Heart left ventricle (tissue), 16 donors: ENCODE measurements at regions not wholly inside any gene's neighbourhood (a gene's known extent, or its start where the extent isn't known, plus 50 kb on each side); places are given as distances from the start of the nearest gene placed in this dataset.
A peak's percentile ranks its signal among the peaks of the same experiment; 100 is the strongest.
"Not testable (repeated sequence)": the region's sequence is repeated elsewhere in the genome, so short reads cannot be mapped to it uniquely, and the experiment has no call there.

Experiments used
- ATAC-seq, 4 donors: fragments of 200-7000 bp; cut with Tn5 transposase; one replicate each; pipeline ENCODE4 v1.9.1; 2020 to 2022; ENCODE audit warnings: moderate library complexity in 4 of 4, mild to moderate bottlenecking in 3 of 4, moderate number of reproducible peaks in 1 of 4
- DNase-seq, 5 donors: peaks; one replicate each; pipeline ENCODE4 v3.0.0-alpha.2; 2020
- H3K27ac ChIP-seq, 12 donors: fragments of 200-600 bp; sonication (generic) in 4 of 12; one replicate each; pipeline versions ENCODE4 v1.5.0 to v1.8.0; 2016 to 2022; ENCODE audit warnings: mild to moderate bottlenecking in 2 of 12
- H3K27me3 ChIP-seq, 9 donors: fragments of 200-600 bp; sonication (generic) in 2 of 9; one replicate each; pipeline versions ENCODE4 v1.5.1 to v1.8.0; 2016 to 2022; ENCODE audit warnings: mild to moderate bottlenecking in 3 of 9
- H3K36me3 ChIP-seq, 9 donors: fragments of 200-600 bp; sonication (generic) in 2 of 9; one replicate each; pipeline versions ENCODE4 v1.5.0 to v1.8.0; 2018 to 2022; ENCODE audit warnings: mild to moderate bottlenecking in 2 of 9
- H3K4me1 ChIP-seq, 12 donors: fragments of 200-600 bp; sonication (generic) in 4 of 12; one replicate each; pipeline versions ENCODE4 v1.5.0 to v1.8.0; 2016 to 2022; ENCODE audit warnings: mild to moderate bottlenecking in 3 of 12
- H3K4me3 ChIP-seq, 12 donors: fragments of 200-600 bp; sonication (generic) in 4 of 12; one replicate each; pipeline versions ENCODE4 v1.5.0 to v1.8.0; 2017 to 2022; ENCODE audit warnings: mild to moderate bottlenecking in 9 of 12, moderate library complexity in 4 of 12
- H3K9me3 ChIP-seq, 12 donors: fragments of 200-600 bp; sonication (generic) in 4 of 12; one replicate each; pipeline versions ENCODE4 v1.5.0 to v1.8.0; 2016 to 2022; ENCODE audit warnings: mild to moderate bottlenecking in 1 of 12
- CTCF ChIP-seq, 12 donors: fragments of 200-600 bp; sonication (generic) in 4 of 12; IDR thresholded peaks; one replicate each; pipeline versions ENCODE4 v1.5.0 to v1.8.0; 2018 to 2022; ENCODE audit warnings: antibody characterized with exemption in 12 of 12, mild to moderate bottlenecking in 5 of 12
- POLR2A ChIP-seq, 2 donors: fragments of 450-650 bp; IDR thresholded peaks; one replicate each; pipeline ENCODE4 v1.6.1; 2017; ENCODE audit warnings: antibody characterized with exemption in 2 of 2, mild to moderate bottlenecking in 2 of 2, moderate library complexity in 2 of 2
- WGBS, 4 donors: extraction: QIAGEN DNeasy Blood & Tissue Kit in 2 of 4; methylation state at CpG; one replicate each; pipeline versions ENCODE4 v1.1.5 to v1.1.7; 2013 to 2018; 5-methylcytosine and 5-hydroxymethylcytosine counted together
- intact Hi-C, 10 donors: fragments of 100-400 bp; cut with DNase I; formaldehyde crosslinking; loops; one replicate each; pipeline versions ENCODE4 v1.11.1 to v1.14.2; 2022
- donor health status: ischemic (EF 13 %, LVEDD 7.1; RV severe dilation, severe dysfunction).
- donor health status: healthy with polysubstance abuse.
- donor health status: DM: no; HTN: yes; CAD: no.
- donor health status: DM: no; HTN: no; CAD: no.
- donor health status: ischemic (EF 25% LVEDD 6.9; RV normal size, moderate dysfunction).
- donor health status: ischemic (EF 25% LVEDD 5.7; RV mildly dilated, moderate dysfunction).
- donor health status: healthy.
- donor health status: DM: yes; HTN: yes; CAD: no.
- donor health status: ischemic (EF 35%, LVEDD 5.7; RV mildly dilated, moderate dysfunction).
- donor health status: nonischemic (EF 11% LVEDD 7.7; RV severe dilation, severe dysfunction).
- donor health status: DM: yes; HTN: yes; CAD: no.
- donor health status: PGD.
- donor health status: ischemic (EF 29% LVEDD 5.4; RV normal size, mild dysfunction).
- donor health status: nonischemic (EF 23%, LVEDD 6.1; RV moderate dilation, normal function).

DNA sequence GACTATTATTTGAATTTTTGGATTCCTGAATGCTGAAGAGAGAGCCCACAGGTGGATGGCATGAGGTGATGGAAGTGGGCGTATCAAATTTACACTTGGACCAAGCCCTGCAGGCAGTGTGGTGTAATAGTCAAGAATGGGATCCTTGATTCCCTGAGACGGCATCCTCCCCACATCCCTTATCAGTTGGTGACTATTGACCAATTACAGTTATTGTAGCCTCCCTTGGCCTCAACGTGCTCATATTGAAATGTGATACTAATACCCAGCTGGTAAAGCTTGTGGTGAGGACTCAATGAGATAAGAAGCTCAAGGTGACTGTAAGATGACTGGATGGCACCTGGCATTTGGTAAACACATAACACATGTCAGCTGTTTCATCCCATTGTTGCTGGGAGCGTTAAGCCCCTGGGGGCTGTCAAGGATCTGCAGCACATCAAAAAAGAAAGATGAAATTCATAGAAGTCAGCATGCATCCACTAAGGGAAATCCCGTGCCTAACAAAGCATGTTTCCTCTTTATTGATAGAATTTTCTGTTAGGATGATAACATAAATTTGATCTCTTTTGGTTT lies 65.6 kb upstream of the IRX2 start:
- no peaks in the 10 kb centered on the region for H3K9me3 ChIP-seq
- DNase-seq (no peak), ATAC-seq (no peak)
- H3K27me3 ChIP-seq: peaks cover 0 to 25% (median 0%) of the 10 kb centered on the region in 9 donors
- H3K4me1 ChIP-seq: no peaks in the 10 kb centered on the region
- TF ChIP-seq POLR2A (IDR thresholded peaks at IDR 0.05): no peak
- H3K4me3 ChIP-seq: no peak overlapping the region
- no peaks in the 10 kb centered on the region for H3K36me3 ChIP-seq
- no peak overlapping the region for H3K27ac ChIP-seq
- WGBS, 4 donors: 50 to 58% (median 57%) methylated on average over 5 of the region's 5 CpGs
- intact Hi-C loops: no loop called here

DNA sequence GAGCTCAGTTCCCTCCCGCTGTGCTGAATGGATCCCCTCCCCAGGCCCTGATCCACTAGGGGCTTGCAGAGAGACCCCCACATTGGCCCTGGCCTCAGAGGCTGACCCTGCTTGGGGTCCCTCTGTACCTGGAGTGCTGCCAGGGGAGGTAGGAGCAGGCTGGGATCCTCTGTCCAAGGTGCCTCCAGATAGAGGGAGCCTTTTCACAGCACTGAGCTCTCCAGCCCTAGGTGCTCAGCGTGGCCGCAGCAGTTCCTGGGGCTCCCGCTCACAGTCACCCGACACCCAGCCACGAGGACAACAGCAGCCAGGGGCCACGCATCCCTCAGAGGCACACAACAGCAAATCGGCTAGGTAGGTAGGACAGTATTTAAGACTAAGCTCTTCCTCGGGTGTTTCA lies 62.2 kb upstream of the IRX2 start:
- Histone ChIP-seq H3K27ac (no peak overlapping the region), H3K4me3 (no peak overlapping the region), H3K4me1 (no peaks in the 10 kb centered on the region), H3K36me3 (no peaks in the 10 kb centered on the region), H3K27me3 (peaks cover 0 to 22% (median 0%) of the 10 kb centered on the region in 9 donors), H3K9me3 (no peaks in the 10 kb centered on the region)
- DNase-seq (no peak), ATAC-seq (no peak)
- intact Hi-C loops: no loop called here
- WGBS, 4 donors: 59 to 69% (median 67%) methylated on average over 8 to 9 of the region's 9 CpGs
- TF ChIP-seq POLR2A (IDR thresholded peaks at IDR 0.05): no peak

GRCh38 chr5:2810644-2811043 lies 59.2 kb upstream of the IRX2 start:
- TF ChIP-seq CTCF (IDR thresholded peaks at IDR 0.05) (no peak), POLR2A (IDR thresholded peaks at IDR 0.05) (no peak)
- intact Hi-C loops: no loop called here
- ATAC-seq: no peak
- Histone ChIP-seq H3K4me1 (no peaks in the 10 kb centered on the region), H3K9me3 (peaks cover 0 to 9% (median 0%) of the 10 kb centered on the region in 12 donors), H3K36me3 (no peaks in the 10 kb centered on the region), H3K27ac (no peak overlapping the region), H3K4me3 (no peak overlapping the region), H3K27me3 (peaks cover 0 to 19% (median 0%) of the 10 kb centered on the region in 9 donors)
- 68 to 82% (median 79%) methylated on average over 3 of the region's 3 CpGs for WGBS, 4 donors
- no peak for DNase-seq

- H3K36me3 ChIP-seq, H3K4me1 ChIP-seq, H3K27ac ChIP-seq, H3K9me3 ChIP-seq, DNase-seq, H3K4me3 ChIP-seq, ATAC-seq, H3K27me3 ChIP-seq, intact Hi-C loops: not testable (repeated sequence)
- WGBS, 4 donors: 71 to 75% (median 73%) methylated on average over 5 of the region's 5 CpGs
Observed at GRCh38 chr5:2807244-2807643, 55.8 kb upstream of the IRX2 start.

DNA sequence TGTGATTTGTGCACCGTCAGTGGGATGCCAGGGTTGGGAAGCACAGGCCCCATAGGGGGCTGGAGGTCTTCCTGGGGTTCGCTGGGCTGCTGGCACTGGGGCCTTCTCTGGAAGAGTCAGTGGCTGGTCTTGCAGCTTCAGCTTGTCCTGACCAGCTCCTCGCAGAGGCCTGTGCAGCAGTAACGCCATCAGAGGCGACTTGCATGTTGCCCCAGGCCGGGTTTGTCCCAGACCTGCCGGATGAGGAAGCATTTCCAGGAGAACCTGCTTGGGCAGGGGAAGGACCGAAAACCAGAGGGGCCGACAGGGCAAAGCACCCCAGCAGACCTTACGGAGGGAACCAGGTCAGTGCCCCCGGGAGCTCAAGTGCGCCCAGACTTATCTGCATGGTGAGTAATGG lies 54.7 kb upstream of the IRX2 start:
- H3K4me1 ChIP-seq: no peaks in the 10 kb centered on the region
- no peaks in the 10 kb centered on the region for H3K36me3 ChIP-seq
- ATAC-seq (no peak), DNase-seq (no peak)
- H3K27me3 ChIP-seq: peaks cover 0 to 6% (median 0%) of the 10 kb centered on the region in 9 donors
- H3K27ac ChIP-seq: no peak overlapping the region
- no peak overlapping the region for H3K4me3 ChIP-seq
- WGBS, 4 donors: 62 to 75% (median 69%) methylated on average over 11 to 12 of the region's 12 CpGs
- no peak for TF ChIP-seq POLR2A (IDR thresholded peaks at IDR 0.05)
- TF ChIP-seq CTCF (IDR thresholded peaks at IDR 0.05): no peak
- H3K9me3 ChIP-seq: peaks cover 0 to 9% (median 0%) of the 10 kb centered on the region in 12 donors
- intact Hi-C loops: no loop called here

GRCh38 chr5:2805080-2805479 lies 53.6 kb upstream of the IRX2 start:
- peaks cover 0 to 6% (median 0%) of the 10 kb centered on the region in 9 donors for H3K27me3 ChIP-seq
- intact Hi-C loops: no loop called here
- DNase-seq: no peak
- peaks cover 0 to 9% (median 0%) of the 10 kb centered on the region in 12 donors for H3K9me3 ChIP-seq
- no peaks in the 10 kb centered on the region for H3K36me3 ChIP-seq
- TF ChIP-seq CTCF (IDR thresholded peaks at IDR 0.05): peak in 1 of 12 donors; percentile 3
- no peak for TF ChIP-seq POLR2A (IDR thresholded peaks at IDR 0.05)
- no peak overlapping the region for H3K4me3 ChIP-seq
- 56 to 70% (median 60%) methylated on average over 5 of the region's 5 CpGs for whole genome bisulfite sequencing, 4 donors
- H3K27ac ChIP-seq: no peak overlapping the region
- H3K4me1 ChIP-seq: no peaks in the 10 kb centered on the region
- no peak for ATAC-seq
